AG09319 (cell line): ENCODE measurements at regions not wholly inside any gene's neighbourhood (a gene's known extent, or its start where the extent isn't known, plus 50 kb on each side); places are given as distances from the start of the nearest gene placed in this dataset.

Source experiments
- DNase-seq: peaks from one replicate; pipeline ENCODE4 v3.0.0-alpha.2; 2010; ENCODE audit warnings: low read depth; ENCODE audit errors: extremely low read depth
- TF ChIP-seq, protein P1 (sequence below): IDR thresholded peaks from 2 replicates; pipeline ENCODE4 v1.5.1; 2011; ENCODE audit warnings: low read depth, mild to moderate bottlenecking, inconsistent platforms, low read length, moderate library complexity

- no peak for DNase-seq
Measured at GRCh38 chr16:86786338-86786737, 208.0 kb downstream of the FOXL1 start.

GRCh38 chr16:86786994-86787393 is 208.6 kb downstream of the FOXL1 start:
- TF ChIP-seq, protein P1, sequence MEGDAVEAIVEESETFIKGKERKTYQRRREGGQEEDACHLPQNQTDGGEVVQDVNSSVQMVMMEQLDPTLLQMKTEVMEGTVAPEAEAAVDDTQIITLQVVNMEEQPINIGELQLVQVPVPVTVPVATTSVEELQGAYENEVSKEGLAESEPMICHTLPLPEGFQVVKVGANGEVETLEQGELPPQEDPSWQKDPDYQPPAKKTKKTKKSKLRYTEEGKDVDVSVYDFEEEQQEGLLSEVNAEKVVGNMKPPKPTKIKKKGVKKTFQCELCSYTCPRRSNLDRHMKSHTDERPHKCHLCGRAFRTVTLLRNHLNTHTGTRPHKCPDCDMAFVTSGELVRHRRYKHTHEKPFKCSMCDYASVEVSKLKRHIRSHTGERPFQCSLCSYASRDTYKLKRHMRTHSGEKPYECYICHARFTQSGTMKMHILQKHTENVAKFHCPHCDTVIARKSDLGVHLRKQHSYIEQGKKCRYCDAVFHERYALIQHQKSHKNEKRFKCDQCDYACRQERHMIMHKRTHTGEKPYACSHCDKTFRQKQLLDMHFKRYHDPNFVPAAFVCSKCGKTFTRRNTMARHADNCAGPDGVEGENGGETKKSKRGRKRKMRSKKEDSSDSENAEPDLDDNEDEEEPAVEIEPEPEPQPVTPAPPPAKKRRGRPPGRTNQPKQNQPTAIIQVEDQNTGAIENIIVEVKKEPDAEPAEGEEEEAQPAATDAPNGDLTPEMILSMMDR, result no peak
- no peak for DNase-seq

More at GRCh38 chr16:86786338-86786737, 208.0 kb downstream of the FOXL1 start:
- TF ChIP-seq, protein P1, result no peak

GRCh38 chr16:86787538-86787937 is 209.2 kb downstream of the FOXL1 start:
- no peak for DNase-seq
- TF ChIP-seq, protein P1, result no peak

- TF ChIP-seq, protein P1, result no peak
- DNase-seq, result no peak
Measured at GRCh38 chr16:86789621-86790051, 211.3 kb downstream of the FOXL1 start.

DNA sequence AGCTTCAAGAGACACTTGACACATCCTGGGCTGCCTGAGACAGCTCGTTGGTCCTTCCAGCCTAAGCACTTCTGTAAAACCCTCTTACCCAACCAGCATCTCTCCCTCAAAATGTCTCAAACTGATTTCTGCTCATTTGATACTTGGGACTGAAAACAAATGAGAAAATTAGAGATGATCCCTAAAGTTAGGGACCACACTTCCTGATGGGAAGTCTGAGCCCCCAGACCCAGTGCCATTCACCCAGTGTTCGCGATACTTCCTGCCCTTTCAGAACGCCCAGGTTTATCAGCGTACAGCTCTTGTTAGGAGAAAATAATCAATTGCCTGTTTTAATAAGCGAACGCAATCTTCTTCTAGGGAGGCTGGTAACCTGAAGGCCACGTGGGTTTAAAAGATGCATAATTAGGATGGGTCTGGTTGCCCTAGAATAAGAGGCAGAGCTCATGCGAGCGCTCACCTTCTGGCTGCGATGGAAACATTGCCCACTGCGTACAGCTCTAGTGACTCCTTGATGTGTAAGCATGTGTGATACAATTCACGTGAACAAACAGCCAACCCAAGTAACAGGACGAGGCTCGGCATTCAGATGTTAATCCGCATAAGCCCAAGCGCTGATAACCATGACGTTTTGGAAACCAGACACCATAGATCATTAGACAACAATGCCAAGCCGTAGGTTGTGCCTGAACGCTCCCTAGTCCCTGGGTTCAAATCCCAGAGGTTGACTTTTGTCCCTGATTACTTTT is 213.1 kb downstream of the FOXL1 start:
- no peak for DNase-seq
- TF ChIP-seq, protein P1, result no peak

GRCh38 chr16:86794216-86794864 is 216.0 kb downstream of the FOXL1 start:
- DNase-seq, result no peak
- TF ChIP-seq, protein P1, result no peak

- no peak for DNase-seq
- TF ChIP-seq, protein P1, result no peak
Measured at GRCh38 chr16:86797700-86798099, 219.4 kb downstream of the FOXL1 start.
